GM23338 (cell line): ENCODE measurements at regions not wholly inside any gene's neighbourhood (a gene's known extent, or its start where the extent isn't known, plus 50 kb on each side); places are given as distances from the start of the nearest gene placed in this dataset.

Experiments used
- ATAC-seq: fragments of 200-7000 bp; cut with Tn5 transposase; 3 replicates; pipeline ENCODE4 v1.9.1; 2020
- DNase-seq: peaks from one replicate; pipeline ENCODE4 v3.0.0-alpha.2; 2015; ENCODE audit warnings: low spot score
- H2AFZ ChIP-seq: fragments of 200-600 bp; sonication (generic); 2 replicates; pipeline ENCODE4 v1.8.0; 2016; ENCODE audit warnings: antibody characterized with exemption, mild to moderate bottlenecking, moderate library complexity
- H3F3A ChIP-seq: fragments of 200-600 bp; sonication (generic); replicated peaks from 2 replicates; pipeline ENCODE4 v1.8.0; 2017; ENCODE audit warnings: antibody characterized with exemption, mixed run types, low read depth
- H3K27ac ChIP-seq: fragments of 200-600 bp; sonication (generic); 2 replicates; pipeline ENCODE4 v1.6.1; 2016; ENCODE audit warnings: low read depth
- H3K27me3 ChIP-seq: fragments of 200-600 bp; sonication (generic); 2 replicates; pipeline ENCODE4 v1.8.0; 2016; ENCODE audit warnings: mild to moderate bottlenecking, mixed run types, moderate library complexity; ENCODE audit not compliant: insufficient read depth
- H3K36me3 ChIP-seq: fragments of 200-600 bp; sonication (generic); 2 replicates; pipeline ENCODE4 v1.8.0; 2016; ENCODE audit warnings: mild to moderate bottlenecking; ENCODE audit not compliant: insufficient read depth
- H3K4me1 ChIP-seq: fragments of 200-600 bp; sonication (generic); 2 replicates; pipeline ENCODE4 v1.8.0; 2016; ENCODE audit warnings: mild to moderate bottlenecking, moderate library complexity; ENCODE audit not compliant: insufficient read depth
- H3K4me2 ChIP-seq: fragments of 200-600 bp; sonication (generic); 2 replicates; pipeline ENCODE4 v1.7.1; 2017; ENCODE audit warnings: mixed run types
- H3K4me3 ChIP-seq: fragments of 200-600 bp; sonication (generic); 2 replicates; pipeline ENCODE4 v1.6.1; 2016; ENCODE audit warnings: mixed run types
- H3K79me2 ChIP-seq: fragments of 200-600 bp; sonication (generic); replicated peaks from 2 replicates; pipeline ENCODE4 v1.8.0; 2017; ENCODE audit warnings: mild to moderate bottlenecking; ENCODE audit not compliant: insufficient read depth
- H3K9me2 ChIP-seq: fragments of 200-600 bp; sonication (generic); 2 replicates; pipeline ENCODE4 v1.8.0; 2017; ENCODE audit not compliant: insufficient read depth
- H4K20me1 ChIP-seq: fragments of 200-600 bp; sonication (generic); replicated peaks from 2 replicates; pipeline ENCODE4 v1.8.0; 2017; ENCODE audit warnings: mild to moderate bottlenecking; ENCODE audit not compliant: insufficient read depth
- H3K27ac Mint-ChIP-seq: 2 replicates; pipeline ENCODE4 v1.8.0; 2020; ENCODE audit warnings: inconsistent platforms, mild to moderate bottlenecking, moderate library complexity, mixed read lengths
- H3K27me3 Mint-ChIP-seq: 3 replicates; pipeline ENCODE4 v1.8.0; 2022; ENCODE audit warnings: low read depth, mild to moderate bottlenecking, moderate library complexity, mixed read lengths, inconsistent platforms; ENCODE audit not compliant: insufficient read depth, poor library complexity
- H3K36me3 Mint-ChIP-seq: 3 replicates; pipeline ENCODE4 v1.8.0; 2021; ENCODE audit warnings: low read depth, mild to moderate bottlenecking, inconsistent platforms, moderate library complexity, mixed read lengths
- H3K4me1 Mint-ChIP-seq: 3 replicates; pipeline ENCODE4 v1.8.0; 2020; ENCODE audit warnings: mild to moderate bottlenecking, inconsistent platforms, mixed read lengths
- H3K4me3 Mint-ChIP-seq: 3 replicates; pipeline ENCODE4 v1.8.0; 2021; ENCODE audit warnings: moderate library complexity, mild to moderate bottlenecking, inconsistent platforms, mixed read lengths
- H3K9me3 Mint-ChIP-seq: 3 replicates; pipeline ENCODE4 v1.8.0; 2020; ENCODE audit warnings: moderate library complexity, mild to moderate bottlenecking, inconsistent platforms, mixed read lengths
- EZH2 ChIP-seq: fragments of 200-600 bp; sonication (generic); IDR thresholded peaks from one replicate; pipeline ENCODE4 v1.8.0; 2017; ENCODE audit warnings: antibody characterized with exemption, mild to moderate bottlenecking, low read depth; ENCODE audit not compliant: unreplicated experiment
- JUNB ChIP-seq: IDR thresholded peaks from one replicate; pipeline ENCODE4 v1.6.1; 2016; ENCODE audit warnings: antibody characterized with exemption; ENCODE audit not compliant: unreplicated experiment
- ZNF331 ChIP-seq: fragments of 250-450 bp; sonication (Bioruptor Pico); IDR thresholded peaks from 2 replicates; pipeline ENCODE4 v1.5.0; 2020; ENCODE audit warnings: low read depth, mild to moderate bottlenecking, moderate library complexity
- TF ChIP-seq, protein P1 (sequence below), 2 experiments: fragments of 200-600 bp in 1 of 2; sonication (generic) in 1 of 2; conservative IDR thresholded peaks; 2 replicates each; pipeline versions ENCODE4 v1.5.1 to v1.6.1; 2016 to 2017; ENCODE audit warnings: antibody characterized with exemption in 2 of 2, low read depth in 2 of 2, mild to moderate bottlenecking in 2 of 2, moderate library complexity in 1 of 2
- TF ChIP-seq, protein P2 (sequence below): IDR thresholded peaks from one replicate; pipeline ENCODE4 v1.6.1; 2018; ENCODE audit warnings: antibody characterized with exemption; ENCODE audit not compliant: unreplicated experiment

DNA sequence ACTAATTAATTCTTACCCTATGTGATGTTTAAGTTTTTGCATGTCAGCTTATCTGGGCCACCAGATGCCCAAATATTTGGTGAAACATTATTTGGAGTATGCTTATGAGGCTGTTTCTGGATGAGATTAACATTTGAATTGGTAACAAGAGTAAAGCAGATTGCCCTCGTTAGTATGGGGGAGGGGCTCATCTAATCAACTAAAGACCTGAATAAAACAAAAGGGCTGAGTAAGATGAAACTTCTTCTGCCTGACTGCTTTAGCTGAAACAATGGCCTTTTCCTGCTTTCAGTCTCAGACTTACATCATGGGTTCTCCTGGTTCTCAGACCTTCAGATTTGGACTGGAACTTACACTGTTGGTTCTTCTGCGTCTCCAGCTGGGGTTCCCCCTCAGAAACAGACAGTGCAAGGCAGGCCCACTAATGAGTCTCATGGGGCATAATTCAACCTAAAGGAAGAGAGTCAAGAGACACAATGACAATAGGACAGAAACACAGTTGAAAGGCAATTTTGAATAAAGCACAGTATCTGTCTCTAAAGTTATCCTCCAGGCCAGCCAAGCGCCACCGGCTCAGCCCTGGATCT lies 288.4 kb downstream of the CAAP1 start (continued):
- TF ChIP-seq JUNB (no peak), EZH2 (no peak)
- TF ChIP-seq, protein P1, sequence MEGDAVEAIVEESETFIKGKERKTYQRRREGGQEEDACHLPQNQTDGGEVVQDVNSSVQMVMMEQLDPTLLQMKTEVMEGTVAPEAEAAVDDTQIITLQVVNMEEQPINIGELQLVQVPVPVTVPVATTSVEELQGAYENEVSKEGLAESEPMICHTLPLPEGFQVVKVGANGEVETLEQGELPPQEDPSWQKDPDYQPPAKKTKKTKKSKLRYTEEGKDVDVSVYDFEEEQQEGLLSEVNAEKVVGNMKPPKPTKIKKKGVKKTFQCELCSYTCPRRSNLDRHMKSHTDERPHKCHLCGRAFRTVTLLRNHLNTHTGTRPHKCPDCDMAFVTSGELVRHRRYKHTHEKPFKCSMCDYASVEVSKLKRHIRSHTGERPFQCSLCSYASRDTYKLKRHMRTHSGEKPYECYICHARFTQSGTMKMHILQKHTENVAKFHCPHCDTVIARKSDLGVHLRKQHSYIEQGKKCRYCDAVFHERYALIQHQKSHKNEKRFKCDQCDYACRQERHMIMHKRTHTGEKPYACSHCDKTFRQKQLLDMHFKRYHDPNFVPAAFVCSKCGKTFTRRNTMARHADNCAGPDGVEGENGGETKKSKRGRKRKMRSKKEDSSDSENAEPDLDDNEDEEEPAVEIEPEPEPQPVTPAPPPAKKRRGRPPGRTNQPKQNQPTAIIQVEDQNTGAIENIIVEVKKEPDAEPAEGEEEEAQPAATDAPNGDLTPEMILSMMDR (conservative IDR thresholded peaks at IDR 0.05; ENCODE audit: low read depth in 2 of 2) = no peak

DNA sequence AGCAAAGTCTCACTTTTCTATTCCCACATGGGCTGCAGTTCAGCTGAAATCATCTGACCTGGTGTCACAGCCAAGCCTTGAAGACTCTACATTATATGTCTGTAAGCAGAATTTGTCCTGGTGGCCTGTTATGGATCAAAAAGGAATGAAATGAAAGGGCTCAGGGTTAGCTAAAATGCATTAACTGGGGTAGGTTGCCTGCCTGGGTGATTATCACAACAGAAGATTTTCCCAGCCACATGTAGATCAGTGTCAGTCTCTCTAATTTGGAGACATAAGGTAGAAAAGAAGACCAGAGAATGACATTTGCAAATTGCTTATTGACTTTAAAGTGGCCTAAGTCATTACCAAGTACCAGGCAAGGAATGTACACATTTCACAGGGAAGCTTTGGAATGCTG lies 289.0 kb downstream of the CAAP1 start:
- Mint-ChIP-seq H3K4me1 (peaks cover 22% of the 10 kb centered on the region), H3K36me3 (peaks cover 4% of the 10 kb centered on the region), H3K9me3 (peaks cover 5% of the 10 kb centered on the region; the same call in 1 of the 3 replicates), H3K4me3 (no peak overlapping the region), H3K27ac (no peak overlapping the region), H3K27me3 (no peaks in the 10 kb centered on the region)
- H3K27me3 ChIP-seq = no peaks in the 10 kb centered on the region
- H2AFZ ChIP-seq = no peak overlapping the region
- H3K4me3 ChIP-seq = peak overlapping the region; percentile 41; the same call in 1 of the 2 replicates
- no peaks in the 10 kb centered on the region for H4K20me1 ChIP-seq
- 0 out of 2 replicates have a peak, but pooled peaks cover 6% of the 10 kb centered on the region for H3K9me2 ChIP-seq
- peak; percentile 19 for DNase-seq
- no peaks in the 10 kb centered on the region for H3K36me3 ChIP-seq
- peaks cover 25% of the 10 kb centered on the region for H3K4me1 ChIP-seq
- TF ChIP-seq, protein P1 (conservative IDR thresholded peaks at IDR 0.05; ENCODE audit: low read depth in 2 of 2) = no peak
- TF ChIP-seq ZNF331 (CRISPR knock-in tag) = no peak
- TF ChIP-seq, protein P2, sequence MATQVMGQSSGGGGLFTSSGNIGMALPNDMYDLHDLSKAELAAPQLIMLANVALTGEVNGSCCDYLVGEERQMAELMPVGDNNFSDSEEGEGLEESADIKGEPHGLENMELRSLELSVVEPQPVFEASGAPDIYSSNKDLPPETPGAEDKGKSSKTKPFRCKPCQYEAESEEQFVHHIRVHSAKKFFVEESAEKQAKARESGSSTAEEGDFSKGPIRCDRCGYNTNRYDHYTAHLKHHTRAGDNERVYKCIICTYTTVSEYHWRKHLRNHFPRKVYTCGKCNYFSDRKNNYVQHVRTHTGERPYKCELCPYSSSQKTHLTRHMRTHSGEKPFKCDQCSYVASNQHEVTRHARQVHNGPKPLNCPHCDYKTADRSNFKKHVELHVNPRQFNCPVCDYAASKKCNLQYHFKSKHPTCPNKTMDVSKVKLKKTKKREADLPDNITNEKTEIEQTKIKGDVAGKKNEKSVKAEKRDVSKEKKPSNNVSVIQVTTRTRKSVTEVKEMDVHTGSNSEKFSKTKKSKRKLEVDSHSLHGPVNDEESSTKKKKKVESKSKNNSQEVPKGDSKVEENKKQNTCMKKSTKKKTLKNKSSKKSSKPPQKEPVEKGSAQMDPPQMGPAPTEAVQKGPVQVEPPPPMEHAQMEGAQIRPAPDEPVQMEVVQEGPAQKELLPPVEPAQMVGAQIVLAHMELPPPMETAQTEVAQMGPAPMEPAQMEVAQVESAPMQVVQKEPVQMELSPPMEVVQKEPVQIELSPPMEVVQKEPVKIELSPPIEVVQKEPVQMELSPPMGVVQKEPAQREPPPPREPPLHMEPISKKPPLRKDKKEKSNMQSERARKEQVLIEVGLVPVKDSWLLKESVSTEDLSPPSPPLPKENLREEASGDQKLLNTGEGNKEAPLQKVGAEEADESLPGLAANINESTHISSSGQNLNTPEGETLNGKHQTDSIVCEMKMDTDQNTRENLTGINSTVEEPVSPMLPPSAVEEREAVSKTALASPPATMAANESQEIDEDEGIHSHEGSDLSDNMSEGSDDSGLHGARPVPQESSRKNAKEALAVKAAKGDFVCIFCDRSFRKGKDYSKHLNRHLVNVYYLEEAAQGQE = no peak
- H3K4me2 ChIP-seq = peak overlapping the region; percentile 67
- peak; percentile 71 for ATAC-seq
- no peaks in the 10 kb centered on the region for H3K79me2 ChIP-seq
- peak overlapping the region; percentile 95; the same call in 1 of the 2 replicates for H3K27ac ChIP-seq
- no peaks in the 10 kb centered on the region for H3F3A ChIP-seq
